NCI-H2081 (cell line): ENCODE measurements at regions not wholly inside any gene's neighbourhood (a gene's known extent, or its start where the extent isn't known, plus 50 kb on each side); places are given as distances from the start of the nearest gene placed in this dataset.
"Not testable (repeated sequence)": the region's sequence is repeated elsewhere in the genome, so short reads cannot be mapped to it uniquely, and the experiment has no call there.

Experiments used
- DNase-seq, 2 experiments: peaks; one replicate each; lab custom pipeline; 2025; lab: John Stamatoyannopoulos, UW

DNA sequence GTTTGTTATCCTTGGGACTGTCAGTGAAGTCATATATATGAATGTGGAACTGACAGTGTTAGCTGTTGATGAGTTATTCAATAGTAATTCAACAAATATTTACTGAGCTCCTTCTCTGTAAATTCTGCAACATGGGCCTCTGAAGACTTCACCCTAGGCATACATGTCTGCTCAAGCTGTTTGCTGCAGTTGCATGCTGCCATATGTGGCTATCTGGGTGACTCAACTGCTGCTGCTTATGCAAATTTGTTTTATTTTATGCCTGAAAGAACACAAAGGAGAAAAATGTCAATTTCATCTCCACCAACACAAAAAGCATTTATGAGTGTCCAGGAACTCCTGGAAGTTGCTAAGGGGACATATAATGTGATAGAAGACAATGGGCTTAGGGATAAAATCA lies 417.6 kb downstream of the AASDHPPT start:
- no peak for DNase-seq

DNA sequence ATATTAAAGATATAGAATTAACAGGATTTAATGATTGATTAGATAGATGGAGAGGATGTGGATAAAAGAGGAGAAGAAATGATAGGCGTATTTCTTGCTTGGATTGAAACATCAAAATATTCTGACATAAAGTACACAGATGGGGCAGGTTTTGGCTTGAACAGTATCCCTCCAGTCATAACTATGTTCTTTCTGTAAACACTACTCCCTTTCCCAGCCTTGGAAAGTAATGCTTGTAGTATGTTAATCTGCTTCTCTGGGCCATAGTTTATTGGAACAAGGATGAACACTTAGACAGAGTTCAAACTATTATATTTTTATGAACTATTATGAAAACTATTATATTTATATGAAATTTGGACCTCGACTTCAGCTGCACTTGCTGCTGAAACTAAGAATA lies 419.2 kb downstream of the AASDHPPT start:
- no peak for DNase-seq

DNA sequence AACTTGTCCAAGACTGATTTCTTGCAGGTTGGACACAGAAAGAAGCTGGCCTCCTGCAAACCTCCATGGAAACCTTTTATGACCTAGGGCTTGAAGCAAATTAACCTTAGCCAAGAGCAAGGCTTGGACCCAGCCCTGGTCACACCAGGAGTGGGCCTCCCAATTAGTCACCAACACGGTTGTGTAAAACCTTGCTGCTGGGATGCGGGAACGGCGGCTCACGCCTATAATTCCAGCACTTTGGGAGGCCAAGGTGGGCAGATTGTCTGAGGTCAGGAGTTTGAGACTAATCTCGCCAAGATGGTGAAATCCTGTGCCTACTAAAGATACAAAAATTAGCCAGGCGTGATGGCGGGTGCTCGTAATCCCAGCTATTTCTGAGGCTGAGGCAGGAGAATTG lies 419.9 kb downstream of the AASDHPPT start:
- DNase-seq = no peak

DNA sequence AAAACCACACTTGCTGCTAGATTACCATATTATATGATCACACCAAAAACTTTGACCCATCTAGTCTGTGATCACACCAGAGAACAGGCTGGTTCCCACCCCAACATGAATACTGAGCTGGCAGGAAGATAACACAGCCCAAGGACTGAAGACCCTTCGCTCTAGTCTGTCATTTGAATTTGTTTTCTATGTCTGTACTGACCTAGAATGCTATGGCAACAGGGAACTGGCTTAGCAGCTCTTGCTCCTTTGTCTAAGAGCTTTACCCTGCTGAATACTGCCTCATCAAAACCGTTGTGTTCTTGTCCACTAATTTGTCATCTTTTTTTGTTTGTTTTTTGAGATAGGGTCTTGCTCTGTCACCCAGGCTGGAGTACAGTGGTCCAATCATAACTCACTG lies 420.4 kb downstream of the AASDHPPT start:
- DNase-seq = no peak

DNA sequence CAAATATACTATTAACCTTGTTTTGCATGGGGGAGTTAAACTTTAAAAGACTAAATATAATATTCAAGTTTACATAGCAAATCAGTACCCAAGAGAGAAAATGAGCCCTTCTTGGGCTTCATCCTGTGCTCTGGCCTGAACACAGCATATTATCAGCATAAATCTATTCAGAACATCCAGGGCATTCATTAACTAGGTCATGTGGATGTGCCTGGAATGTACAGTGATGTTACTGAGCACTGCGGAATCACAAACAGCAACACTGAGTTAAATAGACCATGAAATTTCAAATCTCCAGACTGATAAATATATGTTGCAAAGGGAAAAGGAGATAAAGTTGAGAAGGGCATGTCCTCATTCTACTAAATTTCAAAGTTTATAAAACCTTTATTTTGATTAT lies 426.4 kb downstream of the AASDHPPT start:
- DNase-seq = no peak

DNA sequence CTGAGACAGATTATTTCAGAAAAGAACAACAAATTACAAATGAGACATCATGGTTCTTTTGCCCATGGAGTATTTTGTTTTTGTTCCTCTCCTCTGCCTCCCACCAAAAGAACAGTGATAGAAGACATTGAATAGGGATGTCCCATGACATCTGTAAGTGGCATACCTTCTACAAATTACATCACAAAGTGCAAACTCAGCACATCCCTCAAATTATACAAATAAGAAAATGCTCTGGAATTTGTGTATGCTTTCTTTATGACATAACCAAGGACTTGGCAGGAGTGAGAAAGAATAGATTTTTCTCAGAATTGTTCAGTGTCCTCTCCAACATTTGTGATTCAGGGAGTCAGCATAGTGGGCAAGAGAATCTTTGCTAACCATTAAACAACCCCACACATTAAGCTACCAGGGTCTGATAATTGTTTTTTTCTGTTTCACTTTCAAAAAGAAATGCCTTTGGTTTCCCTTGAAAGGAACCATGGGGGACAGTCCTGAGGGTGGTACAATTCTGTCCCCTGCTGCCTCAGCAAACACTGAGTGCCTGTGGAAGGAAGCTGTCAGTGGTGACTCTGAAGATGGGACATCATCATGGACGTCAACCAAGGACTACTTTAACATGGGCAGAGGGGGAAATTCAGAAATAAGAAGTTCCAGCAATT lies 430.3 kb downstream of the AASDHPPT start:
- DNase-seq = no peak

DNA sequence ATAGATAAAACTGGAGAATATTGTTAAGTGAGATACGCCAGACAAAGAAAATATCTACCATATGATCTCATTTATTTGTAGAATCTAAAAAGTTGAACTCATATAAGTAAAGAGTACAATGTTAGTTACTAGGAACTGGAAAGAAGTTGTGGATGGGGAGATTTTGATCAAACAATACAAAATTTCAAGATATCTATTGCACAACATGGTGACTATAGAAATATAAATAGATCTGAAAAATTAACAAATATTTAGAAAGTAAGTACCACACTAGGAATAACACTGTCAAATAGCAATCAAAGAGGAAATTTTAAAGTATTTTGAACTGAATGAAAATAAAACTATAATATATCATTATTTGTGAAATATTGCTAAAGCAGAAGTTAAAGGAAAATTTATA lies 437.2 kb downstream of the AASDHPPT start:
- DNase-seq = no peak

DNA sequence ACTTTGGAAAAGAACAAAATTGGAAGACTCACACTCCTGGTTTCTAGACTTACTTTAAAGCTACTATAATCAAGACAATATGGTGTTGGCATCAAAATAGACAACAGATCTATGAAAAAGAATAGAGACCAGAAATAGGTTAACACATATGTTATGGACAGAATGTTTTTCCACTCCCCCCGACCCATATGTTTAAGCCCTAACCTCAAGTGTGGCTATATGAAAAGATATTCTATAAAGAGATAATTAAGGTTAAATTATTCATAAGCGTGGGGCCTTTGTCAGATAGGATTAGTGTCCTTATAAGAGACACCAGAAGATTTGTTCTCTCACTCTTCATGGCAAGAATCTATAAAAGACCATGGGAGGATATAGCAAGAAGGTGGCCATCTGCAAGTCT lies 440.0 kb downstream of the AASDHPPT start:
- no peak for DNase-seq

DNA sequence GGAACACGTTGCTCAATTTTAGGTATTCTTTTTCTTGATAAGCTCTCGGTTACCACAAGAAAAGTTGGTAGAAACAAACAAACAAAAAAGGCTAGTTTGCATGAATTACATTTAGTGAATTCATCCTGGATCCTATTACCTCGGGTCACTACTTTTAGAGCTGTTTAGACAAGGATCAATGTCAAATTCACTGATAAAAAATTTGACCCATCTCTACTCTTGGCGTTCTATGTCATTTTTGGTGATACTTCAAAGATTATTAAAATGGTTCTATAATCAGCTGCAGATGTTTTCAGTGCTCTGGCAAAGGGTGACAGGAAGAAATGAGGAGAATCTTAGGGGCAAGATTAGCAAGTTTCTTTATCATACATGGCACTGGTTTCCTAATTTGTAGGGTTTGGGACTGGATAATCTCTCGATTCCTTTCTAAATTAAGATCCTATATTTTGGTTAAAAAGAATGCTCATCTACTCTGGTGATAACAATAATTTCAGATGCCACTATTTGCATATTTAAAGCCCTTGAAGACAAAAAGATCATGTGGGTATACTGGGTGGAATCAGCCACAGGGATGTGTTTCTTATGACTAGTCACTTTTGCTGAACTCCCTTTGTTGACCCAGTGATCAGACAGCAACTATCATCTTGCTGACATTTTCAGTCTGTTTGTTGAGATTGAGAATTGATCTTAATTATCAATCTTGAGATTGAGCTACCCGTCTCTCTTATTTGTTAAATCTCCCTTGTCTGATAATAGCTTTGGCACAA lies 442.9 kb downstream of the AASDHPPT start:
- no peak for DNase-seq

DNA sequence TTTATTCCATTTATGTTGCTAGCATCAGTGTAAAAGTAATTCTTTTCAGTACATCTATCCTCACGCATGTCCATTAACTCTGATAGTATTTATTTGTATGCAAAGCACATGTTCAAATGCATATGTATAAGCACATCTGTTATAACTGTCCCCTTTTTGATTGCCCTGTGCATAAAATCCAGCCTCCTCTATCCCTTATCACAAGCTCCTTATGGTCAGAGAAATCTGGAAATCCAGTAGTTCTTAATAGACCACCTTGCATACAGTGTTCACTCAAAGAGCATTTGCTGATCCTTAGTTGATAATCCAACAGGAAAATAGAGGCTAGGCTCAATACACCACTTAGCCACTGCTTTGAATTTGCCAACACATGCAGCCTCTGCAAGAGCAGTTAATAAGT lies 443.5 kb downstream of the AASDHPPT start:
- no peak for DNase-seq

DNA sequence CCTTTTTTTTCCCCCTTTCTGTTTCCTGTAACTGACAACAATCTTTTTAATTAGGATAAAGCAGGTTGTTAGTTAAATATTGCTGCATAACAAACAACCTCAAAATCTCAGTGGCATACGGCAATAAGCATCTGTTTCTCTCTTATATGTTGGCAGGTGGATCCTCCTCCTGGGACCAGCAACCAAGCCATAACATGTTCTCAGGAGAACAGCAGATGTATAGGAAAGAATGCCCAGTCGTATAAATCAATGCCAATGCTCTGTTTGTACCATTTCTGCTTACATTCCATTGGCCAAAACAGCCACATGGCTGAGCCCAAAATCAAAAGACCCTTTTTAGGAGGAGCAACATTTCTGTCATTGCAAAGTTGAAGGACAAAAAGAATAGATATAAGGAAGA lies 445.7 kb downstream of the AASDHPPT start:
- DNase-seq = no peak

DNA sequence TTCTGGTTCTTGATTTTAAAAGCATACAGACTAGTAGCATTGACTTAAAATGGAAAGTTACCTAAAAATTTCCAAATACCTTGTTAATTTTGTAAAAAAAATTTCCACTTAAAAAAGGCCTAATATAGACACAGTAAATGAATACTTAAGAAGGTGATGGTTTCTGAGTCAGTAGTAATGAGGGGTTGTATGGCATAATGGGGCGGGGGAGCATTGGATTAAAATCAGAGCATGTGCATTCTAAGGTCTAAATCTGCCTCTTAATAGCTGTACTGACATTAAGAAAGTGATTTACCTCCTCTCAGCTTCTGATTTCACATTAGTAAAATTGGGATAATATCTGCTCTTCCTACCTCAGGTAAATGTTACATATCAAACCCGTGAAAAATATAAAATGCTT lies 446.5 kb downstream of the AASDHPPT start:
- DNase-seq = no peak

DNA sequence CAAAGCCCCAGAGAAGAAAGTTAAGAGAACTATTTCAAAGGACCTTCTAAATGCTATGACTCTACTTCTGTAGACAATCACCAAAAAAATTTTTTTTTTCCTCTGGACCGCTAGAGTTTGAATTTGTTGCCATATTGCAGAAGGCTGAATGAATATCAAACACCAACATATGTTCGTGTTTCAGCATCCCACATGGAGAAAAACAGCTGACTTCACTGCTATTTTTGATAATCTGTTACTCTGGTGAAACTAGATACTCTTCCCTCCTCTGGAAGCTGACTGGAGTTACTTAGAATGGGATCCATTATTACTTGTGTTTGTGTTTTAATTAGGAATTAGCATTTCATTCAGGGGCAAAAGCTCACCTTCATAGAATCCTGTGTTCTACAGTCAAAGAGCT lies 447.0 kb downstream of the AASDHPPT start:
- no peak for DNase-seq

DNA sequence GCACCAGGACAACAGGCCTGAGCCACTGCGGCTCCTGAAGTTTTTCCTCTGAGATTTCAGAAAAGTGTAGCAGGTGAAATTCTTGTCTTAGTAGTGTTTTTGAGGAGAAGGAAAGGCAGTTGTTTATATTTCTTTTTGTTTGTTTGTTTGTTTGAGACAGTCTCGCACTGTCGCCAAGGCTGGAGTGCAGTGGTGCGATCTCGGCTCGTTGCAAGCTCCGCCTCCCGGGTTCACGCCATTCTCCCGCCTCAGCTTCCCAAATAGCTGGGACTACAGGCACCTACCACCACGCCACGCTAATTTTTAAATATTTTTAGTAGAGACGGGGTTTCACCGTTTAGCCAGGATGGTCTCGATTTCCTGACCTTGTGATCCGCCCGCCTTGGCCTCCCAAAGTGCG lies 454.2 kb downstream of the AASDHPPT start:
- not testable (repeated sequence) for DNase-seq

DNA sequence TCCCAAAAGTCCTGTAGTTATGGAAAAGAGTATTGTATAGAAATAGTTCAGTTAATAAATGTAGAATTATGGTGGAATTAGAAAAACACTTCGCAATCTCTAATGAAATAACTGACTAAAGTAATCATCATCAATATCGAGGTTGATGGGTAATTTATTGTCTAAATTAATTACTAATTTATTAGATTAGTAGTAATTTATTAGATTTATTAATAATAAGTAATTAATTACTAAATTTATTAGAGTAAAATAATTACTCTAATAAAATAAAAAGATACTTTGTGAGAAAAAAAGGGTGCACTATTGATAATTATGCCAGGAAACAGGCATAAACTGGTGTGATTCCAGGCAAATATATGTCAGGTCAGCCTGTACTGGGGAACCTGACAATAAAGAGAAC lies 455.6 kb downstream of the AASDHPPT start:
- no peak for DNase-seq

DNA sequence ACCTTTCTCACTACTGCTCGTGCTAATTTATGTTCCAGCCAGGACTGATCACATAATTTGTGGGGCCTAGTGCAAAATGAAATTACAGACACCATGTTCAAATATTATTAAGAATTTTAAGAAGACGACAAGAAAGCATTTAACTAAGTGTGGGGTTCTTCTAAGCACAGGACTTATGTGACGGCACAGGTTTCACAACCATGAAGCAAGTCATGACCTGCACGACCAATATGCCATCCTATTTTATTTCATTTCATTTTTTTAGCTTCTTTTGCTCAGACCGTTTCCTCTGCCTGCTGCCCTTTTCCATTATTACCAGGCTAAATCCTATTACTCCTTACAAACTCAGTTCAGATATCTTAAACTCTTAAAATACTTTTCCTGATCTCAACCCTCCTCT lies 462.5 kb downstream of the AASDHPPT start:
- DNase-seq = no peak

DNA sequence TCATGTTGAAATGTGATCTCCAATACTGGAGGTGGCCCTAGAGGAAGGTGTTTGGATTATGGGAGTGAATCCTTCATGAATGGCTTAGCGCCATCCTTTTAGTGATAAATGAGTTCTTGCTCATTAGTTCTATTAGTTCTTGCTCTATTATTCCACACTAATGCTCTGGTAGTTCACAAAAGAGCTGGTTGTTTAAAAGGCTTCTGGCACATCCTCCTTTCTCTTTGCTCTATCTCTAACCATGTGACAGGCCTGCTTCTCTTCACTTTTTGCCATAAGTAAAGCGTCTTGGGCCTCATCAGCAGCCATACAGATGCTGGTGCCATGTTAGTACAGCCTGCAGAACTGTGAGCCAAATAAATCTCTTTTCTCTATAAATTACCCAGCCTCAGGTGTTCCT lies 469.9 kb downstream of the GUCY1A2 start:
- DNase-seq = no peak

DNA sequence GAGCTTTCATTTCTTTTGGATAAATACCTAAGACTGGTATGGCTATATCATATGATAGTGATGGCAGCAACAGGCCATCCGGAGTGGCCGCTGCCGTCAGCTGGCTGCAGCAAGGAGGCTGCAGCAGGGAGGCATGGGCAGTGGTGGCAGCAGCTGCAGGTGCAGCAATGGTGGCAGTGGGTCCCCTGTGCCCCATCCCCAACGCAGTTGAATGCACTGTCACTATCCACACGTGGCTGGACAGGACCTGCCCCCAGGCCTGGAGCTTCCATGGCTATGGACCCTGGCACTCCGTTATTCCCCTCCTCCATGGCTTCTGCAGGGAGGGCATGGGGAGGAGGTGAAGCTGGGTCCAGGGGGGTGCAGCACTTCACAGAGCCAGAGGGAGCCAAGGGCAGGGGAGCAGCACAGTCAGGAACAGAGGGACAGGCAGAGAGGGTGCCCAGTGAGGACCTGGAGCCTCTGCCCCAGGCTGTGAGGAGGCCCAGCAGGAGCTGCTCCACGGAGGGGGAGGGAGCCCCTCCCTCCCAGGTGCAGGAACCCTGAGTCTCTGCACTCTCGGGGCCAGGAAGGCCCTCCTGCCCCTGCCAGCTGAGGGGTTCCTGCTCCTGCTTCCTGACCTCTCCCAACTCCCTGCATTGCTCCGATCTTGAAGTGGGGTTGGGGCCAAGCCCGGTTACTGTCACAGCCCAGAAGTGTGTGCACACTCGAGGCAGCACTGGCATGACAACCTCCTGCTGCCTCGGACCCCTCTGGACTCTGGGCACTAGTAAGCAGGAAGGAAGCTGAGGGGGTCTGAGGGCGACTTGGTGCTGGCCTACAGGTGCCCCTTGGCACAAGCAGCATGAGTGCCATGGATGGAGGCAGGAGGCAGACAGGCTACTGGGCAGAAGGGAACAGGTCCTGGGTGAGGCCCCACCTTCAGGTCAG lies 466.3 kb downstream of the GUCY1A2 start:
- no peak for DNase-seq

DNA sequence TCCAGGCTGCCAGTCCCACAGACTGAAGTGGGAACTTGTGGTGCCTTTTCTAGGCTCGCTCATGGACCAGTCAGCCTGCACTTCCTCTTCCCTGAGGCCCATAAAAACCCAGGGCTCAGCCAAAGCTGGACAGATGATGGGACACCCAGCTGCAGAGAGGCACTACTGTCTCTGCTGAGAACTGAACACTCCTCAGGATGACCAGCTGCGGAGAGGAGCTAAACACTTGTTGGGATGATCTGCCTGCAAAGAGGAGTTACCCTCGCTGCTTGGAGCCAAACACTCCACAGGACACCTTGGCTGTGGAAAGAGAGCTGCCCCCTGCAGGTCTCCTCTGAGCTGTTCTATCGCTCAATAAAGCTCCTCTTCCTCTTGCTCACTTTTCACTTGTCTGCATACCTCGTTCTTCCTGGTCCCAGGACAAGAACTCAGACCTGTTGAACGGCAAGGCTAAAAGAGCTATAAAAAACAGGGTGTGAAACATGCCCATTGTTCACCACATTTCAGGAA lies 465.5 kb downstream of the GUCY1A2 start:
- DNase-seq = no peak

DNA sequence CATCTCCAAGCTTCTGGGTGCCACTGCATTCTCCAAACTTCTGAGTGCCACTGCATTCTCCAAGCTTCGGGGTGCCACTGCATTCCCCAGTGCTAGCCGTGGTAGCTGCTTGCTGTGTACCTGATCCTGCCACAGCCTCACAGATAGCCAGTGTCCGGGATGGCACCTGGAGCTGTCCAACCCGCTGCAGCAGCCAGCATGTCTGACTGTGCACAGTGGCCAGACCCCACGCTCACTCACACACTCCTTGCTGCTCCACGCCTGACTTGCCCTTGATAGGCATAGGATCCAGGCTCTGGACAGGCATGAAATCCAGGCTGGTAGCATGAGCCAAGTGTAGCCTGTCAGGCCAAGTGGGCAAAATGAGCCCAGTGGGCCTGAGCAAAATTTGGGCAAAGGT lies 465.0 kb downstream of the GUCY1A2 start:
- DNase-seq = no peak

DNA sequence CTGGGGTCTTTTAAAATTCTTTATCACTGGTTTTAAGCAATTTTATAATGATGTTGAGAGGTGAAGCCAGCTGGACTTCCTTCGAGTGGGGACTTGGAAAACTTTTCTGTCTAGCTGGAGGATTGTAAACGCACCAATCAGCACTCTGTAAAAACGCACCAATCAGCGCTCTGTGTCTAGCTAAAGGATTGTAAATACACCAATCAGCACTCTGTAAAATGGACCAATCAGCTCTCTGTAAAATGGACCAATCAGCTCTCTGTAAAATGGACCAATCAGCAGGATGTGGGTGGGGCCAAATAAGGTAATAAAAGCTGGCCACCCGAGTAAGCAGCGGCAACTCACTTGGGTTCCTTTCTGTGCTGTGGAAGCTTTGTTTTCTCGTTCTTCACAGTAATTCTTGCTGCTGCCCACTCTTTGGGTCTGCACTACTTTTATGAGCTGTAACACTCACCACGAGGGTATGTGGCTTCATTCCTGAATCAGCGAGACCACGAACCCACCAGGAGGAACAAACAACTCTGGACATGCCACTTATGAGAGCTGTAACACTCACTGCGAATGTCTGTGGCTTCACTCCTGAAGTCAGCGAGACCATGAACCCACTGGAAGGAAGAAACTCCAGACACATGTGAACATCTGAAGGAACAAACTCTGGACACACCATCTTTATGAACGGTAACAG lies 462.6 kb downstream of the GUCY1A2 start:
- DNase-seq = not testable (repeated sequence)

DNA sequence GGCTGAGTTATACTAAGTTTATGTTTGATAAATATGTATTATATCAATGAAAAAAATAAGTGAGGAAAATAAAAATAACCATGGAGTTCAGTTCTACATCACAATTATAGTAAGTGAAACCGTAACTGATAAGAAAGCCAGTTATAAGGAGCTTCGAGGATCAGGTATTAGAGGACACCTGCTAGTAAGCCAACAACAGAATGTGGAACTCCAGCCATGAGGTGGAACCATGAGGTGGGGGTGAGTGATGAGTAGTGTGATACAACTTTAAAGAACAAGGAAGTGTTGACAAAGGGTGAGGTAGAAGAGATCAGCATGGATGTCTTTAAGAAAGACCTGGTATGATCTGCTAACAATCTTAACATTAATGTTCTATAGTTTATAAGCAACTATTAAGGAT lies 452.9 kb downstream of the GUCY1A2 start:
- no peak for DNase-seq
